Esophagus (tissue), 2 donors: ENCODE measurements at regions not wholly inside any gene's neighbourhood (a gene's known extent, or its start where the extent isn't known, plus 50 kb on each side); places are given as distances from the start of the nearest gene placed in this dataset.
A peak's percentile ranks its signal among the peaks of the same experiment; 100 is the strongest.

Experiments used
- H3K27ac ChIP-seq, 2 donors: one replicate each; pipeline ENCODE4 v1.5.1; 2013; ENCODE audit warnings: low read depth in 2 of 2, mild to moderate bottlenecking in 2 of 2, inconsistent platforms in 1 of 2, low read length in 1 of 2, moderate library complexity in 1 of 2
- H3K27me3 ChIP-seq, 2 donors: one replicate each; pipeline ENCODE4 v1.6.1; 2013; ENCODE audit warnings: low read length in 2 of 2, control low read depth in 1 of 2, mild to moderate bottlenecking in 1 of 2; ENCODE audit not compliant: insufficient read depth in 2 of 2, control insufficient read depth in 1 of 2
- H3K36me3 ChIP-seq, 2 donors: one replicate each; pipeline ENCODE4 v1.6.1; 2013; ENCODE audit warnings: low read length in 1 of 2; ENCODE audit not compliant: control insufficient read depth in 2 of 2, insufficient read depth in 2 of 2
- H3K4me1 ChIP-seq, 2 donors: one replicate each; pipeline ENCODE4 v1.6.1; 2013; ENCODE audit warnings: low read length in 1 of 2; ENCODE audit not compliant: control insufficient read depth in 2 of 2, insufficient read depth in 2 of 2
- H3K4me3 ChIP-seq, 2 donors: one replicate each; pipeline ENCODE4 v1.5.1; 2013; ENCODE audit warnings: low read length in 2 of 2, mild to moderate bottlenecking in 2 of 2, low read depth in 1 of 2, moderate library complexity in 1 of 2
- H3K9me3 ChIP-seq, 2 donors: one replicate each; pipeline ENCODE4 v1.6.1; 2013; ENCODE audit warnings: mild to moderate bottlenecking in 2 of 2, low read depth in 1 of 2, low read length in 1 of 2, moderate library complexity in 1 of 2; ENCODE audit not compliant: control insufficient read depth in 2 of 2, insufficient read depth in 1 of 2
- WGBS, 2 donors: extraction: QIAGEN DNeasy Blood & Tissue Kit; methylation state at CpG; one replicate each; pipeline ENCODE4 v1.1.7; 2013; 5-methylcytosine and 5-hydroxymethylcytosine counted together
- donor health status: healthy with polysubstance abuse.
- donor health status: Bipolar disorder and iron deficiency.

- H3K4me3 ChIP-seq, result no peak overlapping the region
- WGBS, 2 donors, result 79 to 83% methylated on average over 2 of the region's 2 CpGs
- no peak overlapping the region for H3K27ac ChIP-seq
Observed at GRCh38 chrY:19208915-19209314, 435.4 kb upstream of the HSFY2 start.

GRCh38 chrY:19207048-19207447 lies 433.5 kb upstream of the HSFY2 start:
- H3K27me3 ChIP-seq, result no peaks in the 10 kb centered on the region

More at GRCh38 chrY:19208915-19209314, 435.4 kb upstream of the HSFY2 start:
- Histone ChIP-seq H3K4me1 (no peaks in the 10 kb centered on the region), H3K27me3 (no peaks in the 10 kb centered on the region), H3K9me3 (no peaks in the 10 kb centered on the region), H3K36me3 (no peaks in the 10 kb centered on the region)

DNA sequence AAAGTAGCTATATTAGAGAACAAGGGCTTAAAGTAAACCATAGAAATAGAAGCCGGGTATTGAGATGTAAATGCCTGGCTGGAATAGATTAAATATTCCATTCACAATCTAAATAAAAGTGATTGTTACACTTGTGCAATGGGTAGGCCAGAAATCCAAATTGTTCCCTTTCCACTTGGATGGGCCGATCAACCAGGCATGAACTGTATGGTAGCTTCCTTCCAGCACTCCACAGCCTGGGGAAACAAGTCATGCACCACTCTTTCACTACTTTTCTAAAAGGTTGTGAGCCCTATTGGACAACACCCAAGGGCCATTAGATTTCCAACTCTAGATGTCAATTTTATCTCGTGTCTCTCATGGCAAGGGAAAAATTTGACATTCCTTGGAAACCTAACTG lies 407.3 kb upstream of the HSFY2 start:
- no peaks in the 10 kb centered on the region for H3K27me3 ChIP-seq
- H3K9me3 ChIP-seq, result no peaks in the 10 kb centered on the region
- H3K27ac ChIP-seq, result no peak overlapping the region
- H3K4me3 ChIP-seq, result no peak overlapping the region
- no peaks in the 10 kb centered on the region for H3K36me3 ChIP-seq
- 69 to 87% methylated on average over 3 of the region's 3 CpGs for WGBS, 2 donors
- H3K4me1 ChIP-seq, result no peaks in the 10 kb centered on the region

More at GRCh38 chrY:19207048-19207447, 433.5 kb upstream of the HSFY2 start:
- 93 to 100% methylated on average over 1 of the region's 1 CpG for WGBS, 2 donors
- Histone ChIP-seq H3K36me3 (no peaks in the 10 kb centered on the region), H3K4me3 (no peak overlapping the region), H3K9me3 (no peaks in the 10 kb centered on the region), H3K27ac (no peak overlapping the region), H3K4me1 (no peaks in the 10 kb centered on the region)

- no peaks in the 10 kb centered on the region for H3K9me3 ChIP-seq
- H3K4me3 ChIP-seq, result no peak overlapping the region
- H3K27me3 ChIP-seq, result no peaks in the 10 kb centered on the region
- H3K4me1 ChIP-seq, result no peaks in the 10 kb centered on the region
- no peak overlapping the region for H3K27ac ChIP-seq
- H3K36me3 ChIP-seq, result no peaks in the 10 kb centered on the region
- WGBS, 2 donors, result 52% methylated on average over 5 of the region's 5 CpGs; no CpG with 5 or more reads in 1 of the 2 donors
Observed at GRCh38 chrY:19168202-19168565, 394.6 kb upstream of the HSFY2 start.

- Histone ChIP-seq H3K4me3 (no peak overlapping the region), H3K4me1 (no peaks in the 10 kb centered on the region), H3K27me3 (no peaks in the 10 kb centered on the region), H3K27ac (peak overlapping the region in 1 of 2 donors; percentile 63), H3K9me3 (no peaks in the 10 kb centered on the region), H3K36me3 (no peaks in the 10 kb centered on the region)
- 45 to 73% methylated on average over 6 to 13 of the region's 13 CpGs for WGBS, 2 donors
Observed at GRCh38 chrY:19167319-19168201, 394.0 kb upstream of the HSFY2 start.

DNA sequence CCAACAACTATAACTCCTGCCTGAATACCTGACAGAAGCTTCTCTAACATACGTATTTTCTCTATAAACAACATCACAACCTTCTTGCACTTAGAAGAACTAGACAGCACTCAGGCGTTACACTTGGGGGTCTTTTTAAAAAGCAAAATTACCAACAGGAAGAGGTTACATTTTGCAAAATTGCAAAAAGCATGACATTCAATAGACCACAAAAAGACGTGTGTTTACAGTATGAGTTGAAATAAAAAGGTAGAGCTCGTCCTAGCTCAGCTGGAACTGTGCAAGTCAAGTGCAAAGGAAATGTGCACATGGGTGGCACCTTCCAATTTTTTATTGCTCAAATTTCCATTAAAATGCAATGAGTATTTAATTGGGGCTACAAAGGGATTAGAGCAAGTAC lies 375.2 kb upstream of the HSFY2 start:
- H3K9me3 ChIP-seq, result no peaks in the 10 kb centered on the region
- H3K4me3 ChIP-seq, result no peak overlapping the region
- WGBS, 2 donors, result 65 to 76% methylated on average over 4 of the region's 4 CpGs
- H3K27me3 ChIP-seq, result no peaks in the 10 kb centered on the region
- H3K4me1 ChIP-seq, result no peaks in the 10 kb centered on the region
- no peak overlapping the region for H3K27ac ChIP-seq
- no peaks in the 10 kb centered on the region for H3K36me3 ChIP-seq

DNA sequence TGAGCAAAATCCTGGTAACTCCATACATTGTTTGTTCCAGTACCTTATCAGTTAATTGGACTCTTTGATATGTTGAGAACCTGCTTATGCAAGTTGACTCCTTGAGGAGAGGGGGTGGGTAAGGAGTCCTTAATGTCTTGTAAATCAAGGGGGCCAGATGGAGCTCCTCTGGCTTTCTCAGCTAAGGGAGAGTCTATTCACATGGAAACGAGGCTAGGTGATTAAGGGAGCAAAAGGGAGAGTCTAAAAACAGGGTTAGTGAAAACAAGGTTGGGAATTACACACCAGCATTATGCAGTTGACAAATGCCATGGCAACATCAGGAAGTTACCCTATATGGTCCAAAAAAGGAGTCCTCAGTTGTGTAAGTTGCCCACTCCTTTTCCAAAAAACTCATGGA lies 372.8 kb upstream of the HSFY2 start:
- Histone ChIP-seq H3K36me3 (no peaks in the 10 kb centered on the region), H3K27ac (no peak overlapping the region), H3K9me3 (no peaks in the 10 kb centered on the region), H3K4me1 (no peaks in the 10 kb centered on the region), H3K4me3 (no peak overlapping the region), H3K27me3 (no peaks in the 10 kb centered on the region)
- WGBS, 2 donors, result 17% methylated on average over 1 of the region's 1 CpG; no CpG with 5 or more reads in 1 of the 2 donors

DNA sequence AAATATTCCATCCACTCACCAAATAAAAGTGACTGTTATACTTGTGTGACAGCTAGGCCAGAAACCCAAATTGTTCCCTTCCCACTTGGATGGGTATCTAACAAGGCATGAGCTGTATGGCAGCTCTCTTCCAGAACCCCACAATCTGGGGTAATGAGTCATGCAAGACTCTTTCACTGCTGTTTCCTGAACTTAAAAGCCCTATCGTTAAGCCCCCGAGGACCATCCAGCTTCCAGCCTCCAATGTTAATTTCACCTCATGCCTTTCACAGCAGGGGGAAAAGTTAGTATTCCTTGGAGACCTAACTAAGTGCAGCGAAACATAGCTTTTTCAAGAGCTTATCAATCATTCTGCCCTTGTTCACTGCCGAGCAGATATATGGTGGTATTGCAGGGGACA lies 368.6 kb upstream of the HSFY2 start:
- Histone ChIP-seq H3K4me3 (no peak overlapping the region), H3K27me3 (no peaks in the 10 kb centered on the region), H3K27ac (no peak overlapping the region), H3K36me3 (no peaks in the 10 kb centered on the region), H3K9me3 (no peaks in the 10 kb centered on the region), H3K4me1 (no peaks in the 10 kb centered on the region)
- 65 to 81% methylated on average over 4 of the region's 4 CpGs for WGBS, 2 donors

DNA sequence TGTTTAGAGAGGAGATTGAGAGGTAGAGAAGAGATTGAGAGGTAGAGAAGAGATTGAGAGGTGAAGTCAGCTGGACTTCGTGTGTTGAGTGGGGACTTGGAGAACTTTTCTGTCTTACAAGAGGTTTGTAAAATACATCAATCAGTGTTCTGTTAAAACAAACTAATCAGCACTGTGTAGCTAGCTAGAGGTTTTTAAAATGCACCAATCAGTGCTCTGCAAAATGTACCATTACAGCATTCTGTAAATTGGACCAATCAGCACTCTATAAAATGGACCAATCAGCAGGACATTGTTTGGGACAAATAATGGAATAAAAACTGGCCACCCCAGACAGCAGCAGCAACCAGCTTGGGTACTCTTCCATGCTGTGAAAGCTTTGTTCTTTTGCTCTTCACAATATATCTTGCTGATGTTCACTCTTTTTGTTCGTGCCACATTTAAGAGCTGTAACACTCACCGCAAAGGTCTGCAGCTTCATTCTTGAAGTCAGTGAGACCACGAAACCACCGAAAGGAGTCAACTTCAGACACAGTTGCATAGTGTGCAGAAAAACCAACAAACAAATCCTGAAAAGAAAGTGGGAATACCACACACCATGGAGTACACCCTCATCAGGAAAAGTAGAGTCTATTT lies 366.9 kb upstream of the HSFY2 start:
- Histone ChIP-seq H3K4me1 (no peaks in the 10 kb centered on the region), H3K9me3 (no peaks in the 10 kb centered on the region), H3K4me3 (no peak overlapping the region), H3K27me3 (no peaks in the 10 kb centered on the region), H3K27ac (no peak overlapping the region), H3K36me3 (no peaks in the 10 kb centered on the region)
- 79 to 90% methylated on average over 3 to 5 of the region's 5 CpGs for WGBS, 2 donors
